Osteoblast (primary cell): ENCODE measurements at regions not wholly inside any gene's neighbourhood (a gene's known extent, or its start where the extent isn't known, plus 50 kb on each side); places are given as distances from the start of the nearest gene placed in this dataset. TPM values are rescaled to one million over a fixed set of nuclear protein-coding genes. Genes with fewer than 3 reads are reported as not detected.

Experiments
- DNase-seq: peaks from one replicate; pipeline ENCODE4 v3.0.0; 2011; ENCODE audit warnings: low spot score, mixed read lengths; ENCODE audit not compliant: insufficient read length; ENCODE audit errors: missing footprints
- H2AFZ ChIP-seq: 2 replicates; pipeline ENCODE4 v1.6.0; 2011; ENCODE audit warnings: mild to moderate bottlenecking, low read length
- H3K27ac ChIP-seq: 2 replicates; pipeline ENCODE4 v1.5.1; 2011; ENCODE audit warnings: mild to moderate bottlenecking, low read depth, low read length, moderate library complexity
- H3K27me3 ChIP-seq: 2 replicates; pipeline ENCODE4 v1.6.0; 2012; ENCODE audit warnings: mild to moderate bottlenecking, control low read depth, inconsistent platforms, low read length, moderate library complexity; ENCODE audit not compliant: insufficient read depth
- H3K36me3 ChIP-seq: 2 replicates; pipeline ENCODE4 v1.5.1; 2011; ENCODE audit warnings: mild to moderate bottlenecking, low read length, control low read depth, moderate library complexity; ENCODE audit not compliant: insufficient read depth
- H3K4me1 ChIP-seq: 2 replicates; pipeline ENCODE4 v1.5.1; 2011; ENCODE audit warnings: mild to moderate bottlenecking, low read length, control low read depth, moderate library complexity; ENCODE audit not compliant: insufficient read depth
- H3K4me2 ChIP-seq: 2 replicates; pipeline ENCODE4 v1.6.0; 2011; ENCODE audit warnings: mild to moderate bottlenecking, low read length; ENCODE audit not compliant: insufficient read depth
- H3K4me3 ChIP-seq: fragments of 200-600 bp; sonication (generic); 3 replicates; pipeline ENCODE4 v1.5.1; 2012; ENCODE audit warnings: mild to moderate bottlenecking, low read length, inconsistent platforms; ENCODE audit not compliant: insufficient read depth
- H3K79me2 ChIP-seq: 2 replicates; pipeline ENCODE4 v1.6.0; 2012; ENCODE audit warnings: mild to moderate bottlenecking, low read length, control low read depth, inconsistent platforms; ENCODE audit not compliant: insufficient read depth
- H3K9me3 ChIP-seq: 2 replicates; pipeline ENCODE4 v1.5.1; 2011; ENCODE audit warnings: low read depth, low read length, control low read depth
- H4K20me1 ChIP-seq: 2 replicates; pipeline ENCODE4 v1.6.0; 2012; ENCODE audit warnings: mild to moderate bottlenecking, low read length, control low read depth; ENCODE audit not compliant: insufficient read depth
- CTCF ChIP-seq: IDR thresholded peaks from 2 replicates; pipeline ENCODE4 v1.5.1; 2011; ENCODE audit warnings: mild to moderate bottlenecking, low read depth, low read length, moderate library complexity; ENCODE audit errors: extremely low read depth
- small RNA-seq: library from RNA; depleted of rRNA; stranded (forward); fragments of <200 nt; gene quantifications from one replicate; pipeline ENCODE3, GENCODE V24; 2012

GRCh38 chr2:163800951-163801381 is 65.2 kb upstream of the FIGN start:
- H3K27ac ChIP-seq: no peak overlapping the region
- no peaks in the 10 kb centered on the region for H3K9me3 ChIP-seq
- peak overlapping the region; percentile 89 for H2AFZ ChIP-seq
- H4K20me1 ChIP-seq: no peaks in the 10 kb centered on the region
- no peak for TF ChIP-seq CTCF
- H3K4me2 ChIP-seq: peak overlapping the region; percentile 16
- H3K4me3 ChIP-seq: no peak overlapping the region
- peaks cover 3% of the 10 kb centered on the region for H3K4me1 ChIP-seq
- no peaks in the 10 kb centered on the region for H3K27me3 ChIP-seq
- peak; percentile 84 for DNase-seq
- no peaks in the 10 kb centered on the region for H3K36me3 ChIP-seq
- no peaks in the 10 kb centered on the region for H3K79me2 ChIP-seq

GRCh38 chr2:163799807-163800206 is 64.0 kb upstream of the FIGN start:
- H2AFZ ChIP-seq: no peak overlapping the region
- no peaks in the 10 kb centered on the region for H3K79me2 ChIP-seq
- H3K36me3 ChIP-seq: no peaks in the 10 kb centered on the region
- no peak for DNase-seq
- no peaks in the 10 kb centered on the region for H3K9me3 ChIP-seq
- H4K20me1 ChIP-seq: no peaks in the 10 kb centered on the region
- H3K27me3 ChIP-seq: no peaks in the 10 kb centered on the region
- H3K27ac ChIP-seq: no peak overlapping the region
- peaks cover 3% of the 10 kb centered on the region for H3K4me1 ChIP-seq
- no peak overlapping the region for H3K4me3 ChIP-seq
- H3K4me2 ChIP-seq: no peak overlapping the region
- no peak for TF ChIP-seq CTCF

GRCh38 chr2:163794635-163795034 is 58.8 kb upstream of the FIGN start:
- no peaks in the 10 kb centered on the region for H3K79me2 ChIP-seq
- no peaks in the 10 kb centered on the region for H3K9me3 ChIP-seq
- H2AFZ ChIP-seq: no peak overlapping the region
- H3K4me3 ChIP-seq: no peak overlapping the region
- no peak overlapping the region for H3K4me2 ChIP-seq
- H3K36me3 ChIP-seq: no peaks in the 10 kb centered on the region
- TF ChIP-seq CTCF: no peak
- no peak overlapping the region for H3K27ac ChIP-seq
- no peaks in the 10 kb centered on the region for H3K4me1 ChIP-seq
- no peaks in the 10 kb centered on the region for H3K27me3 ChIP-seq
- no peak for DNase-seq
- H4K20me1 ChIP-seq: no peaks in the 10 kb centered on the region

Small RNA genes in the stretch of these regions (small RNA-seq; reads per million reads assigned to genes)
- gene CYP2C56P: not detected
